ENCODE measurements at regions not wholly inside any gene's neighbourhood (a gene's known extent, or its start where the extent isn't known, plus 50 kb on each side); places are given as distances from the start of the nearest gene placed in this dataset.

GRCh38 chr4:128570387-128570975 lies 239.0 kb upstream of the JADE1 start:
- peak overlapping the region; percentile 47 for H3K27ac Mint-ChIP-seq

GRCh38 chr4:128566693-128567092 lies 242.8 kb upstream of the JADE1 start:
- no peak overlapping the region for H3K27ac Mint-ChIP-seq
- no peaks in the 10 kb centered on the region; the same call in none of the 2 replicates for H3K27me3 Mint-ChIP-seq (ENCODE audit: insufficient read depth)
- no peak for TF ChIP-seq CTCF (IDR thresholded peaks at IDR 0.05)
- H3K4me1 Mint-ChIP-seq (ENCODE audit: low read depth), result peaks cover 73% of the 10 kb centered on the region
- DNase-seq, result no peak
- no peaks in the 10 kb centered on the region for H3K9me3 Mint-ChIP-seq
- no peak overlapping the region for H3K4me3 Mint-ChIP-seq
- H3K36me3 Mint-ChIP-seq (ENCODE audit: low read depth), result no peaks in the 10 kb centered on the region

More at GRCh38 chr4:128570387-128570975, 239.0 kb upstream of the JADE1 start:
- peaks cover 95% of the 10 kb centered on the region for H3K4me1 Mint-ChIP-seq (ENCODE audit: low read depth)
- no peaks in the 10 kb centered on the region for H3K9me3 Mint-ChIP-seq
- DNase-seq, result peak; percentile 46
- H3K36me3 Mint-ChIP-seq (ENCODE audit: low read depth), result no peaks in the 10 kb centered on the region
- no peak for TF ChIP-seq CTCF (IDR thresholded peaks at IDR 0.05)
- H3K4me3 Mint-ChIP-seq, result no peak overlapping the region
- H3K27me3 Mint-ChIP-seq (ENCODE audit: insufficient read depth), result no peaks in the 10 kb centered on the region; the same call in none of the 2 replicates

- no peaks in the 10 kb centered on the region for H3K9me3 Mint-ChIP-seq
- H3K4me3 Mint-ChIP-seq, result no peak overlapping the region
- DNase-seq, result no peak
- TF ChIP-seq CTCF (IDR thresholded peaks at IDR 0.05), result peak; percentile 76
- peaks cover 71% of the 10 kb centered on the region for H3K4me1 Mint-ChIP-seq (ENCODE audit: low read depth)
- H3K27ac Mint-ChIP-seq, result peak overlapping the region; percentile 11; the same call in 1 of the 2 replicates
- no peaks in the 10 kb centered on the region; the same call in none of the 2 replicates for H3K27me3 Mint-ChIP-seq (ENCODE audit: insufficient read depth)
- H3K36me3 Mint-ChIP-seq (ENCODE audit: low read depth), result no peaks in the 10 kb centered on the region
Observed at GRCh38 chr4:128565565-128566186, 243.8 kb upstream of the JADE1 start.

GRCh38 chr4:128565054-128565453 lies 244.4 kb upstream of the JADE1 start:
- Mint-ChIP-seq H3K9me3 (no peaks in the 10 kb centered on the region), H3K4me3 (no peak overlapping the region), H3K4me1 (ENCODE audit: low read depth) (peaks cover 69% of the 10 kb centered on the region), H3K27me3 (ENCODE audit: insufficient read depth) (no peaks in the 10 kb centered on the region; the same call in none of the 2 replicates), H3K27ac (no peak overlapping the region), H3K36me3 (ENCODE audit: low read depth) (no peaks in the 10 kb centered on the region)
- TF ChIP-seq CTCF (IDR thresholded peaks at IDR 0.05), result no peak
- DNase-seq, result no peak

- H3K36me3 Mint-ChIP-seq (ENCODE audit: low read depth), result no peaks in the 10 kb centered on the region
- no peak for DNase-seq
- no peaks in the 10 kb centered on the region for H3K9me3 Mint-ChIP-seq
- H3K27me3 Mint-ChIP-seq (ENCODE audit: insufficient read depth), result no peaks in the 10 kb centered on the region; the same call in 1 of the 2 replicates
- H3K27ac Mint-ChIP-seq, result no peak overlapping the region
- H3K4me1 Mint-ChIP-seq (ENCODE audit: low read depth), result peaks cover 64% of the 10 kb centered on the region
- H3K4me3 Mint-ChIP-seq, result no peak overlapping the region
- no peak for TF ChIP-seq CTCF (IDR thresholded peaks at IDR 0.05)
Observed at GRCh38 chr4:128564081-128564630, 245.3 kb upstream of the JADE1 start.

All from HFFc6 (cell line).